Left lung (tissue), 4 donors: ENCODE measurements at regions not wholly inside any gene's neighbourhood (a gene's known extent, or its start where the extent isn't known, plus 50 kb on each side); places are given as distances from the start of the nearest gene placed in this dataset.
"Not testable (repeated sequence)": the region's sequence is repeated elsewhere in the genome, so short reads cannot be mapped to it uniquely, and the experiment has no call there.

Experiments
- ATAC-seq: fragments of 200-7000 bp; cut with Tn5 transposase; one replicate; pipeline ENCODE4 v1.9.1; 2020; ENCODE audit warnings: moderate library complexity
- DNase-seq, 4 donors: peaks; one replicate each; pipeline ENCODE4 v3.0.0-alpha.2; 2013 to 2020
- H3K27ac ChIP-seq, 2 donors: fragments of 200-600 bp; sonication (generic) in 1 of 2; one replicate each; pipeline versions ENCODE4 v1.5.0 to v1.8.0; 2020 to 2021
- H3K27me3 ChIP-seq, 2 donors: fragments of 200-600 bp; sonication (generic) in 1 of 2; one replicate each; pipeline versions ENCODE4 v1.5.0 to v1.8.0; 2020 to 2021
- H3K36me3 ChIP-seq, 2 donors: fragments of 200-600 bp; sonication (generic) in 1 of 2; one replicate each; pipeline versions ENCODE4 v1.5.0 to v1.8.0; 2020 to 2021
- H3K4me1 ChIP-seq, 2 donors: fragments of 200-600 bp; one replicate each; pipeline ENCODE4 v1.8.0; 2021
- H3K4me3 ChIP-seq, 2 donors: fragments of 200-600 bp; sonication (generic) in 1 of 2; one replicate each; pipeline versions ENCODE4 v1.5.0 to v1.8.0; 2020 to 2021; ENCODE audit warnings: mild to moderate bottlenecking in 1 of 2
- H3K9me3 ChIP-seq, 2 donors: fragments of 200-600 bp; sonication (generic) in 1 of 2; one replicate each; pipeline versions ENCODE4 v1.5.0 to v1.8.0; 2020 to 2021
- CTCF ChIP-seq, 2 donors: fragments of 200-600 bp; sonication (generic) in 1 of 2; IDR thresholded peaks; one replicate each; pipeline versions ENCODE4 v1.5.0 to v1.8.0; 2021; ENCODE audit warnings: antibody characterized with exemption in 2 of 2
- intact Hi-C, 2 donors: fragments of 100-400 bp; cut with DNase I; formaldehyde crosslinking; loops; one replicate each; pipeline versions ENCODE4 v1.11.2 to v1.14.2; 2022
- donor health status: DM: no; HTN: yes; CAD: no.
- donor health status: DM: no; HTN: no; CAD: no.

- Histone ChIP-seq H3K4me1 (no peaks in the 10 kb centered on the region), H3K27me3 (peaks cover 0 to 32% of the 10 kb centered on the region in 2 donors), H3K36me3 (no peaks in the 10 kb centered on the region), H3K4me3 (no peak overlapping the region), H3K9me3 (peaks cover 0 to 6% of the 10 kb centered on the region in 2 donors), H3K27ac (no peak overlapping the region)
- TF ChIP-seq CTCF (IDR thresholded peaks at IDR 0.05): no peak
- no peak for DNase-seq
- no peak for ATAC-seq
- intact Hi-C loops: no loop called here
These were observed 61.8 kb upstream of the PLEKHG4B start for GRCh38 chr5:30131-30530.

- H3K9me3 ChIP-seq, H3K4me3 ChIP-seq, ATAC-seq, H3K27ac ChIP-seq, intact Hi-C loops, DNase-seq, H3K4me1 ChIP-seq, H3K36me3 ChIP-seq: not testable (repeated sequence)
- H3K27me3 ChIP-seq: peaks cover 0 to 32% of the 10 kb centered on the region in 2 donors
These were observed 61.4 kb upstream of the PLEKHG4B start for GRCh38 chr5:30556-30955.

- peaks cover 0 to 6% of the 10 kb centered on the region in 2 donors for H3K9me3 ChIP-seq
- H3K27ac ChIP-seq: no peak overlapping the region
- H3K27me3 ChIP-seq: peaks cover 0 to 32% of the 10 kb centered on the region in 2 donors
- no peaks in the 10 kb centered on the region for H3K4me1 ChIP-seq
- TF ChIP-seq CTCF (IDR thresholded peaks at IDR 0.05): no peak
- no peak overlapping the region for H3K4me3 ChIP-seq
- intact Hi-C loops: no loop called here
- ATAC-seq: no peak
- H3K36me3 ChIP-seq: no peaks in the 10 kb centered on the region
- no peak for DNase-seq
These were observed 59.8 kb upstream of the PLEKHG4B start for GRCh38 chr5:32165-32564.

- H3K27ac ChIP-seq, H3K4me1 ChIP-seq, DNase-seq, ATAC-seq, intact Hi-C loops, H3K9me3 ChIP-seq, H3K4me3 ChIP-seq, H3K36me3 ChIP-seq: not testable (repeated sequence)
- H3K27me3 ChIP-seq: peaks cover 0 to 29% of the 10 kb centered on the region in 2 donors
These were observed 56.4 kb upstream of the PLEKHG4B start for GRCh38 chr5:35521-35920.

- H3K4me1 ChIP-seq, H3K9me3 ChIP-seq, intact Hi-C loops, H3K36me3 ChIP-seq, DNase-seq, H3K4me3 ChIP-seq, H3K27ac ChIP-seq: not testable (repeated sequence)
- peaks cover 0 to 26% of the 10 kb centered on the region in 2 donors for H3K27me3 ChIP-seq
- peak; percentile 19 for ATAC-seq
These were observed 54.8 kb upstream of the PLEKHG4B start for GRCh38 chr5:37207-37606.

- Histone ChIP-seq H3K4me1 (no peaks in the 10 kb centered on the region), H3K9me3 (no peaks in the 10 kb centered on the region), H3K27ac (no peak overlapping the region), H3K27me3 (peaks cover 0 to 29% of the 10 kb centered on the region in 2 donors), H3K4me3 (no peak overlapping the region), H3K36me3 (no peaks in the 10 kb centered on the region)
- intact Hi-C loops: no loop called here
- TF ChIP-seq CTCF (IDR thresholded peaks at IDR 0.05): no peak
- ATAC-seq (no peak), DNase-seq (no peak)
These were observed 51.9 kb upstream of the PLEKHG4B start for GRCh38 chr5:39979-40583.
